Muscle of back (tissue), 3 donors: ENCODE measurements at regions not wholly inside any gene's neighbourhood (a gene's known extent, or its start where the extent isn't known, plus 50 kb on each side); places are given as distances from the start of the nearest gene placed in this dataset.
"Not testable (repeated sequence)": the region's sequence is repeated elsewhere in the genome, so short reads cannot be mapped to it uniquely, and the experiment has no call there.

Experiments used
- DNase-seq, 3 donors: peaks; one replicate each; pipeline versions ENCODE4 v3.0.0 to v3.0.0-alpha.2; 2013

DNA sequence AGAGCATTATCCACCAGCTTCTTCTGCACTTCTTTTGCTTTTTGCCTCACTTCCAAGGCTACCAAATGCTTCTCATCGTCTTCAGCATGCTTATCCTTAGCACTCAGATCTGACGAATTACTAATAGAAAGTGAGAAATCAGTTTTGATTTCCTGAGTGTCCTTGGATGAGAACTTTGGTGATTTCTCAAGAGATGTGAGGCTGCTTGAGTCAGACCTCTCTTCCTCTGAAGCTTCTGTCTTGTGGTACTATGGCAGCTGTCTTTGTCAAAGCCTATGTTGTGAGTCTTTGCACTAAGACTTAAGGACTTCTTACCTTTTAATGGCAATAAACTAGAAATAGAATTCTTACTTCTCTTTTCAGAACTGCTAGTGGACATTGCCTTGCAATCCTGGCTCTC is 169.9 kb downstream of the CPE start:
- no peak for DNase-seq

GRCh38 chr4:165553221-165553810 is 174.5 kb downstream of the CPE start:
- DNase-seq, result peak; percentile 34 to 86 (median 62)

DNA sequence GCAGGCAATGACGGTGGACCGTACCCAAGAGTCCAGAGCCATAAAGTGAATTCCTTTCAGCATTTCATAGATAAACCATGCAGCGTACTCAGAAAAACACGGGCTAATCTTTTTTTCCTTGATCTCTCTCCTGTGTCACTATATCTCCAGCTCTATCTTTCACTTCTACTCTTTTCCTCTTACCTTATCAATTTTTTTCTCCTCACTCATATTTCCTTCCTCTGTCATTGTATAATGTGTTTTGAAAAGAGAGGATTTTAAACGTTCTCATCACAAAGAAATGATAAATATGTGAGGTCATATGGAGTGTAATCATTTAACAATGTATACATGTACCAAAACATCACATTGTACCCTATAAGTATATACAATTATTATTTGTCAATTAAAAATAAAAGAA is 176.5 kb downstream of the CPE start:
- no peak for DNase-seq

GRCh38 chr4:165556383-165556782 is 177.6 kb downstream of the CPE start:
- DNase-seq, result no peak

DNA sequence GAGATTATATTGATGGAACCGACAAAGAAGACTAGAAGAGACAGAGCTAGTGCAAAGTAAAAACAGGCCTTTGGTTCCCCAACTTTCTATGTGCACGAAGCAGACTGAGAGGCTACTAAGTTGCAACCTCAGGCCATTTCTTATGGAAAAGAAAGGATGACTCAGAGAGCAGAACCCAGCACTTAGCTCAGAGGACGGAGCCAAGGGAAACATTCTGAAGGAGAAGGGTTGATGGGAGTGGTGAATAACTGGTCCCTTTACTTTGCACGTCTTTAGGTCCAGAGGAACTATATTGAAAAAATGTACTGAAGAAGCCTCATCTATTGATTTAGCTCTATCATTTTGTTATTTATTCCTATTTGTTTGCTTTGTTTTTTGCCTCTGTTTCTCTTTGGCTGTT is 182.1 kb downstream of the CPE start:
- no peak for DNase-seq

GRCh38 chr4:165563851-165564250 is 185.0 kb downstream of the CPE start:
- no peak for DNase-seq

DNA sequence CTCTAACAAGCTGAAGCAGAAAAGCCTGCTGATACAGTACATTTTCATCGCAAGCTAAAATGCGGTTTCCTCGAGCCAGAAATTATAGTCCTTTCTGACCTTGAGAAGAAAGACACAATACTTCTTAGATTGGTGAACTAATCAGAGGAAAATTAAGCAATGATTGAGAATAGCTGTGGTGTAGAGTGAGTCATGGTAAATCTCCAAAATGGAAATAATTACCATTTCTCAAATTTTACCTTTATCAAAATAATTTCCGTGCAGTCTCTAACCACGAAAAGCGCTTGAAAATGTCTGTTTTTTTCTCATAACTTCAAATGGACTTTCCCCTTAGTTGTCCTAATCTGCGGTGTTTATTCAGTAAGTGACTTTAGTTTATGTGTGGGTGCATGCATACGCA is 190.2 kb downstream of the CPE start:
- DNase-seq, result no peak

- DNase-seq, result not testable (repeated sequence)
Observed at GRCh38 chr4:165571476-165571875, 192.7 kb downstream of the CPE start.

DNA sequence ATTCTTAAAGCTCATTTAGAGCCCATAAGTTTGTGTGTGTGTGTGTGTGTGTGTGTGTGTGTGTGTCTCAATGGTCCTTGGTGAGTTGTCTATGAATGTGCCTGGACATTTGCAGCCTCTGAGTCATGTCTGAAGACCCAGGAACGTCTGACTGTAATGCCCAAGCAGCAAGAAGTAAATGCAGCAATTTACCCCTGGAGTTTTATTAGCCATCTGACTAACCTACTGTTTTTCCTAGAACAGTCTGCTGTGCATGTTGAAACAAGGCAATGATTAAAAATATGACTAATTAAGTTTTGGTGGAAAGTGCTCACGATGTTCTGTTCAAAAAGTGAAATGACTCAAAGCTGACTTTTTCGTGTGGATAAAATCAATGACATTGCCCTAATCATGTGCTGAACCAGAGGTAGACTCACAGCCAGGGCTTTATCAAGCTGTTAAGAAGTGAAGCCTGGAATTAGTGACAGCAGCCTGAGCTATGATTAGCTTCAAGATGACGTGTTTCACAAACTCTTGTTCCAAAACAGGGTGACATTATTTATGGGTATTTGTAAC is 201.6 kb downstream of the CPE start:
- peak in 1 of 3 donors; percentile 76 for DNase-seq

GRCh38 chr4:165583341-165583740 is 204.5 kb downstream of the CPE start:
- no peak for DNase-seq

DNA sequence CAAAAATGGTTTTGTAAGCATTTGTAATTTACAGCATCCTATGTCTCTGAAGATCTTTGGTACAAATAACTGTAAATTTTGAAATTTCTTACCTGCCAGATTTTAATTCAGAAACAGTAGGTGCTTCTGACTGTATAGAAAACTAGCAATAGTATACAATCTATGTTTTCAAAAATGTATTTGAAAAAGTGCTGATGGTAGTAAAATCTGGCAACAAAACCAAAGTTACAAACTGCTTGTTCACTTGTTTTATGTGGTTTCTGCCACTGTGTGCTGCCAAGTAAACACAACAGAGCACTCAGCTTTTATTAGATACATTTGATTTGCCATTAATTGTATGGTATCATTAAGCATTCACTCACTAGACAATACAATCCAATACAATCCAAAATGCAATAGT is 206.1 kb downstream of the CPE start:
- no peak for DNase-seq

GRCh38 chr4:165588534-165589315 is 209.9 kb downstream of the CPE start:
- DNase-seq, result no peak

DNA sequence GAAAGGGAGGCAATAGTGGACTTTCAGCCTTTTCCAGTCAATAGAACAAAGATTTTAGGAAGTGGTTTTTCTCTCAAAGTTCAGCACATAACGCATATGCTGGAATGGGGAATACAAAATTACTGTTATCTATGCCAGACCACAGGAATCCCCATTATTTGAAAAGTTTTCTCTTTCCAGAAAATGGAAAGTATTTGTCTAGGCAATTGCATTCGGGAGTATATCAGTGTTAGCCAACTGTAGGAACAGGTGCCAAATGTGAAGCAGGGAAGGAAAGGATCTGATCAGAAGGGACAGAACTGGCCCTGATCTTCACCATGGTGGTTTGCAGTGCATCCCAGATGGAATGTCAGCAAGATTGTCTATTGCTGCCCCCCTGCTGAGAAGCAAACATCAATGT is 213.6 kb downstream of the CPE start:
- DNase-seq, result peak; percentile 38 to 82 (median 74)

DNA sequence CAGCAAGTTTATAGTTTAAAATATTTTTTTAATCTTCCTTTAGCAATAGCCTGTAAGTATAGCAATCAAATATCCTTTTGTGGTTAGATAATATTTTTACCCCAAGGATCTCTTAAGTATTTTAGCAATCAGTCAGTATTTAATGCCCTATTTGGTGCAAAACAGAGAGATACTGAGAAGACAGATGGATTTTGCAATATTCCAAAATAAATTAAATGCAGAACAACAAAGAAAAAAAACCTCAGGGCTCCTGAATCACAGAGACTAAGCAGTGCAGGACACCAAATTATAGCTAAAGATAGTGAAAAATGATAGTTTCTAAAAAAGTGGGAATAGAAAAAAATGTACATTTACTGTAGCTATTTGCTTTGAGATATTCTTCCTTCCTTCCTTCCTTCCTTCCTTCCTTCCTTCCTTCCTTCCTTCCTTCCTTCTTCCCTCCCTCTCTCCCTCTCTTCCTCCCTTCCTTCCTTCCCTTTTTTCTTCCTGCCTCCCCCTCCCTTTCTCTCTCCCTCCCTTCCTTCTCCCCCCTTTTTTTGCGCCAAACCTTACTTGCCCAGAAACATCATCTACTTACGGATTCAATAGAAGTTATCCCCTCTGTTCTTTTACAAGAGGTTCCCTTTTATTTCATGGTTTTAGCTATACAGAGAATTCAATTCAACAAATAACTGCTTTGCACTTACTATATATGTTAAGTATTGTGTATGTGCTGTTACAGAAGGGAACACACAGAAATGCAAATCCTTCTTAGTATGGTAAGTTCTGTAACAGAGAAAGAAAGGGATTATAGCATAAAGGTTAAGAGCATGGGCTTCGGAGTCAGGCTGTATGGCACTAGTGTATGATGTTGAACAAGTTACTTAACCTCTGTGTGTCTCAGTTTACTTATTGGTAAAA is 219.0 kb downstream of the CPE start:
- no peak for DNase-seq

DNA sequence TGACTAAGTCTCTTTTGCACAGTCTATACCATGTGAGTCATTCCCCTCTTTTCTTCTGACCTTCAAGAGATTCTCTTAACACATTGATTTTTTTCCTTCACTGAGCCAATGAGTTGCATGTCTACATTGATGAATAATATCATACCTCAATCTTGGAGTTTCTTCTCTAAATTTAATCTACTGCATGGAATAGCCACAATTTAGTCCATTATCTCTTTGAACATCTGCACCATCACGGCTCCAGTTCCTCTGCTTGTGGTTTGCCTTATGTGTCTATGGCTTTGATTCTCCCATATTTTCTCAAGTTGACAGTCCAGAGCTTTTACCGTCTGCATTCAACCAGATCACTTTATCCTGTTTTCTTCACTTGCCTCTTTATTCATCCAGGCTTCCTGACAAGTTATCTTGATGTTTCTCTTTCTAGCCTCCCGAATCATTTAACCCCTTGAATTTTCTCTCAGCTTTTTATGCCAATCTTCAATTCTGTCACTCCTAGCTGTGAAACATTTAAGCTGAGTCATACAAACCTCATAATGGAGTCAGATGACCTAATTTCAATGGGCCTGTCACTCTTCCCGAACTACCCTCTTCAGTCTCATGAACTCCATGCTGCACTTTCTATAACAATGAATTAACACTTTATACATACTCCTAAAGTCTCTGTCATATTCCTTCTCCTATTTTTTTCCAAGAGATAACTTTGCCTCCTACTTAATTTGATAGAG is 222.3 kb downstream of the CPE start:
- no peak for DNase-seq

DNA sequence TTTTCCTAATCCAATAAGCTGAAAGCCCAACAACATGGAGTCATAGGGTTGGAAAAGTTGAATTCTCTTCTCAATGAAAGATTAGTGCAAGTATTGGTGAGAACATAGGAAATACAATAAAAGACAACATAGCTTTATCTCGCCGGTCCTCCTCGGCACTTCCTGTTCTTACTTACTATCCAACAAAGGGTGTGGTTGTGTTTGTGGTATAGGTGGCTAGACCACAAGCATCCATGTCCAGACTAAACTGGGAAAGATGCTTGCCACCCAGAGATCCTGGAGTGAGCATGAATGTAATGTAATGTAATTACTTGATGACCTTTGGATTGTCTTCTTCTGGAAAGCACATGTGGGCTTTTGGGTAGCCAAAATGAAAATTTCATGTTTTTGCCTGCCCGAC is 223.8 kb downstream of the CPE start:
- DNase-seq, result no peak

GRCh38 chr4:165604181-165604580 is 225.4 kb downstream of the CPE start:
- no peak for DNase-seq

DNA sequence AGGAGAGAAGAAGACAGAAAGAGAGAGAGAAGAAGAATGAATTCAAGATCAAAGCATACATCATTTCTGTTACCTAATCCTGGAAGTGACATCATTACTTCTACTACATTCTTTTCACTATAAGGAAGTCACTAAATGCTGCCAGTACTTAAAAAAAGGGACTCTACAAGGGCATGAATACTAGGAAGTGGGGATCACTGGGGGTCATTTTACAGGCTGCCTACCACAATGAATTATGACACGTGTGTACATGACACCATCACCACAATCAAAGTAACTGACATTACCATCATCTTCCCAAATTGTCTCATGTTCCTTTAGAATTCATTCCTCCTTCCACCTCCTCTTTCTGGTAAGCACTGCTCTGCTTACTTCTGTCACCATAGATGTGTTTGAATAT is 227.0 kb downstream of the CPE start:
- no peak for DNase-seq

GRCh38 chr4:165606465-165607205 is 227.8 kb downstream of the CPE start:
- no peak for DNase-seq

DNA sequence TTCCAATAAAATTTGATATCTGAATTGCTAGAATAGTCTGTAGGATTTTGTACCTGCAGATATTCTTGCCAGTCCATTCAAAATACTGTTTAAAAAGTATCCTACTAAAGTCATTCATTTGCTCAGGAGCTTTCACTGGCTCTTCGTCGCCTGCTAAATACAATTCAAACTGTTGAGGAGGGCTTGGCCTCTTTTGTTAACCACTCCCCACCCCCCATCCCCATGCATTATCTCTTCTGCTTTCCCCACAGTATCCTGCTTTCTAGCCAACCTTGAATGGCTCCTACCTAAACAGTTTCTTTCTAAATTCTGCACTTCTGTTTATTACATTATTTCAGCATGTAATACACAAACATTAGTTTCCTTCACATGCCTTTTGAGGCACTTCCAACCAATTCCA is 230.8 kb downstream of the CPE start:
- no peak for DNase-seq
